SU-DHL-6 (cell line): ENCODE measurements at regions not wholly inside any gene's neighbourhood (a gene's known extent, or its start where the extent isn't known, plus 50 kb on each side); places are given as distances from the start of the nearest gene placed in this dataset.

Experiments used
- H2AFZ ChIP-seq: fragments of 200-600 bp; sonication (generic); 2 replicates; pipeline ENCODE4 v1.6.1; 2014; ENCODE audit warnings: low read depth, mild to moderate bottlenecking, moderate library complexity, mixed read lengths, antibody characterized with exemption, low read length; ENCODE audit not compliant: severe bottlenecking
- H3F3A ChIP-seq: fragments of 200-600 bp; shearing (Covaris generic); 2 replicates; pipeline ENCODE4 v1.6.0; 2016; ENCODE audit warnings: antibody characterized with exemption, mild to moderate bottlenecking; ENCODE audit not compliant: insufficient read depth
- H3K27ac ChIP-seq: fragments of 200-600 bp; sonication (generic); 2 replicates; pipeline ENCODE4 v1.5.1; 2016; ENCODE audit warnings: low read depth, mild to moderate bottlenecking, low read length, moderate library complexity, mixed read lengths
- H3K27me3 ChIP-seq: fragments of 200-600 bp; sonication (generic), shearing (Covaris generic); 2 replicates; pipeline ENCODE4 v1.6.0; 2014; ENCODE audit warnings: mild to moderate bottlenecking, low read length
- H3K36me3 ChIP-seq: fragments of 200-600 bp; sonication (generic); 2 replicates; pipeline ENCODE4 v1.6.1; 2014; ENCODE audit warnings: mild to moderate bottlenecking, low read length, mixed read lengths
- H3K4me2 ChIP-seq: fragments of 300-600, 200-600 bp; shearing (Covaris generic), sonication (generic); 2 replicates; pipeline ENCODE4 v1.6.0; 2014; ENCODE audit warnings: low read length, low read depth, mild to moderate bottlenecking; ENCODE audit not compliant: poor library complexity, severe bottlenecking
- H3K4me3 ChIP-seq: fragments of 200-600 bp; sonication (generic); 2 replicates; pipeline ENCODE4 v1.5.1; 2014; ENCODE audit warnings: antibody characterized with exemption, low read length, mild to moderate bottlenecking, mixed read lengths; ENCODE audit not compliant: insufficient read depth, poor library complexity, severe bottlenecking
- H3K79me2 ChIP-seq: fragments of 200-600 bp; sonication (generic); 2 replicates; pipeline ENCODE4 v1.6.1; 2014; ENCODE audit warnings: mild to moderate bottlenecking, low read length, moderate library complexity; ENCODE audit not compliant: insufficient read depth
- H3K9ac ChIP-seq: fragments of 200-600 bp; sonication (generic); 2 replicates; pipeline ENCODE4 v1.7.0; 2014; ENCODE audit warnings: mild to moderate bottlenecking, low read length
- H3K9me2 ChIP-seq: fragments of 200-600 bp; sonication (generic); replicated peaks from 2 replicates; pipeline ENCODE4 v1.6.1; 2014; ENCODE audit warnings: low read length; ENCODE audit not compliant: insufficient read depth
- H3K9me3 ChIP-seq: fragments of 200-600 bp; sonication (generic); 2 replicates; pipeline ENCODE4 v1.6.1; 2014; ENCODE audit warnings: low read length, mixed read lengths; ENCODE audit not compliant: insufficient read depth
- H4K20me1 ChIP-seq: fragments of 200-600 bp; sonication (generic); 2 replicates; pipeline ENCODE4 v1.6.1; 2014; ENCODE audit warnings: low read depth, mild to moderate bottlenecking, antibody characterized with exemption, low read length, moderate library complexity, mixed read lengths
- CTCF ChIP-seq: fragments of 200-600 bp; sonication (generic); IDR thresholded peaks from one replicate; pipeline ENCODE4 v1.5.1; 2017; ENCODE audit warnings: antibody characterized with exemption, mild to moderate bottlenecking, low read length, moderate library complexity; ENCODE audit not compliant: insufficient read depth, poor library complexity, severe bottlenecking
- EZH2phosphoT487 ChIP-seq: fragments of 200-600 bp; sonication (generic), shearing (Covaris generic); conservative IDR thresholded peaks from 2 replicates; pipeline ENCODE4 v1.6.1; 2018; ENCODE audit warnings: mild to moderate bottlenecking, antibody characterized with exemption, low read length, moderate library complexity, mixed read lengths

- H3K9ac ChIP-seq = no peak overlapping the region
- no peaks in the 10 kb centered on the region for H3K79me2 ChIP-seq
- H3K9me3 ChIP-seq = no peaks in the 10 kb centered on the region; the same call in 1 of the 2 replicates
Measured at GRCh38 chr15:69921626-69922619, 175.8 kb downstream of the TLE3 start.

GRCh38 chr15:69924531-69924930, 173.2 kb downstream of the TLE3 start:
- no peak overlapping the region for H3K4me2 ChIP-seq

More at GRCh38 chr15:69921626-69922619, 175.8 kb downstream of the TLE3 start:
- peak overlapping the region; percentile 40 for H3K4me2 ChIP-seq
- no peaks in the 10 kb centered on the region for H3K9me2 ChIP-seq
- TF ChIP-seq EZH2phosphoT487 (no peak), CTCF (no peak)
- H4K20me1 ChIP-seq = no peaks in the 10 kb centered on the region
- H3K27me3 ChIP-seq = no peaks in the 10 kb centered on the region
- H3K36me3 ChIP-seq = no peaks in the 10 kb centered on the region
- peaks cover 5% of the 10 kb centered on the region; the same call in 1 of the 2 replicates for H3F3A ChIP-seq
- no peak overlapping the region for H3K4me3 ChIP-seq
- H2AFZ ChIP-seq = no peak overlapping the region
- H3K27ac ChIP-seq = peak overlapping the region; percentile 62

GRCh38 chr15:69926006-69926405, 171.7 kb downstream of the TLE3 start:
- Histone ChIP-seq H3K4me3 (no peak overlapping the region), H3K27ac (no peak overlapping the region), H2AFZ (no peak overlapping the region), H3K36me3 (no peaks in the 10 kb centered on the region), H4K20me1 (no peaks in the 10 kb centered on the region), H3K9me3 (no peaks in the 10 kb centered on the region; the same call in 1 of the 2 replicates), H3K9ac (no peak overlapping the region), H3K79me2 (no peaks in the 10 kb centered on the region), H3F3A (peaks cover 5% of the 10 kb centered on the region; the same call in 1 of the 2 replicates), H3K4me2 (no peak overlapping the region), H3K27me3 (no peaks in the 10 kb centered on the region), H3K9me2 (no peaks in the 10 kb centered on the region)
- TF ChIP-seq EZH2phosphoT487 (no peak), CTCF (no peak)

More at GRCh38 chr15:69924531-69924930, 173.2 kb downstream of the TLE3 start:
- Histone ChIP-seq H2AFZ (no peak overlapping the region), H3K9me2 (no peaks in the 10 kb centered on the region), H3K9me3 (no peaks in the 10 kb centered on the region; the same call in 1 of the 2 replicates), H3K9ac (no peak overlapping the region), H4K20me1 (no peaks in the 10 kb centered on the region), H3K36me3 (no peaks in the 10 kb centered on the region), H3K4me3 (no peak overlapping the region), H3K27ac (no peak overlapping the region), H3K79me2 (no peaks in the 10 kb centered on the region), H3F3A (peaks cover 5% of the 10 kb centered on the region; the same call in 1 of the 2 replicates), H3K27me3 (no peaks in the 10 kb centered on the region)
- no peak for TF ChIP-seq EZH2phosphoT487
- TF ChIP-seq CTCF = no peak
